ENCODE measurements at regions not wholly inside any gene's neighbourhood (a gene's known extent, or its start where the extent isn't known, plus 50 kb on each side); places are given as distances from the start of the nearest gene placed in this dataset.

- no peak for DNase-seq (ENCODE audit: low read depth in 2 of 2)
- H3K4me3 ChIP-seq (replicated peaks in 1 of 2; ENCODE audit: low read depth in 2 of 2, low read length in 2 of 2), result no peak overlapping the region
- TF ChIP-seq, protein P1, sequence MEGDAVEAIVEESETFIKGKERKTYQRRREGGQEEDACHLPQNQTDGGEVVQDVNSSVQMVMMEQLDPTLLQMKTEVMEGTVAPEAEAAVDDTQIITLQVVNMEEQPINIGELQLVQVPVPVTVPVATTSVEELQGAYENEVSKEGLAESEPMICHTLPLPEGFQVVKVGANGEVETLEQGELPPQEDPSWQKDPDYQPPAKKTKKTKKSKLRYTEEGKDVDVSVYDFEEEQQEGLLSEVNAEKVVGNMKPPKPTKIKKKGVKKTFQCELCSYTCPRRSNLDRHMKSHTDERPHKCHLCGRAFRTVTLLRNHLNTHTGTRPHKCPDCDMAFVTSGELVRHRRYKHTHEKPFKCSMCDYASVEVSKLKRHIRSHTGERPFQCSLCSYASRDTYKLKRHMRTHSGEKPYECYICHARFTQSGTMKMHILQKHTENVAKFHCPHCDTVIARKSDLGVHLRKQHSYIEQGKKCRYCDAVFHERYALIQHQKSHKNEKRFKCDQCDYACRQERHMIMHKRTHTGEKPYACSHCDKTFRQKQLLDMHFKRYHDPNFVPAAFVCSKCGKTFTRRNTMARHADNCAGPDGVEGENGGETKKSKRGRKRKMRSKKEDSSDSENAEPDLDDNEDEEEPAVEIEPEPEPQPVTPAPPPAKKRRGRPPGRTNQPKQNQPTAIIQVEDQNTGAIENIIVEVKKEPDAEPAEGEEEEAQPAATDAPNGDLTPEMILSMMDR (IDR thresholded peaks at IDR 0.05; ENCODE audit: low read depth, low read length), result no peak
Observed at GRCh38 chr17:6346156-6346786, 88.7 kb downstream of the AIPL1 start.

DNA sequence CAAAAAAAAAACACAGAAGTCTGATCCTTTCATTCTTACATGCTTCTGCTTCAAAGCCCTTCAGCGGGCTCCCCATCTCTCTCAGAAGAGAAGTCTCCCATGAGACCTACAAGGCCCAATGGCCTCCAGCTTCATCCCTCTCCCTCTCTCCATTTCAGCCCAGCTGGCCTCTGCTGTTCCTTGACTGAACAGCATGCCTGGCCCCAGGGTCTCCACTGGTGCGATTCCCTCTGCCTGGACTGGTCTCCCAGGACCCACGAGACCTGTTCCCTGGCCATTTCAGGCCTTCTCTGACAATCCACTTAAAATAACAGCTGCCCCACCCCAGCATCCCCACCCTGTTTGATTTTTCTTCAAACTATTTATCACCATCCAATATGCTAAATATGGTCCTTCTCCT lies 91.2 kb downstream of the AIPL1 start:
- no peak overlapping the region for H3K4me3 ChIP-seq (replicated peaks in 1 of 2; ENCODE audit: low read depth in 2 of 2, low read length in 2 of 2)
- no peak for DNase-seq (ENCODE audit: low read depth in 2 of 2)
- TF ChIP-seq, protein P1 (IDR thresholded peaks at IDR 0.05; ENCODE audit: low read depth, low read length), result no peak

GRCh38 chr17:6343191-6343590 lies 91.7 kb downstream of the AIPL1 start:
- TF ChIP-seq, protein P1 (IDR thresholded peaks at IDR 0.05; ENCODE audit: low read depth, low read length), result no peak
- no peak overlapping the region for H3K4me3 ChIP-seq (replicated peaks in 1 of 2; ENCODE audit: low read depth in 2 of 2, low read length in 2 of 2)
- DNase-seq (ENCODE audit: low read depth in 2 of 2), result no peak

DNA sequence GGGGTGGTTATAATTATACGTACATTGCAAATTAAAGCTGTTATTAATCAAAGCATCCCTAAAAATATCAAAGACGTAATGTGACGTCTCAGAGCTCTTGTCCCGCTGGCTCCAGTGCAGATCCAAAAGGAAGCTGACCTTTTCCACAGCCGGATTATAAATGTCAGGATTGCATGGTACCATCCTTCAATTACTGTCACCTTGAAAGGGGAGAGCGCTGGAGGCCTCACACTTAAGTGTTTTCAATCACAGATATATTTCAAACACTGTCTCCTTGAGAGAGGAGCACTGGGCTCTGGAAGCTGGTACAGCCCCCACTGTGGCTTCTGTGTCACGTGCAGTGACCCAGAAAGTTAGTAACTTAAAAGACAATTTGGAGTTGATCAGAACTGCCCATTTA lies 94.2 kb downstream of the AIPL1 start:
- no peak for DNase-seq (ENCODE audit: low read depth in 2 of 2)
- TF ChIP-seq, protein P1 (IDR thresholded peaks at IDR 0.05; ENCODE audit: low read depth, low read length), result no peak

DNA sequence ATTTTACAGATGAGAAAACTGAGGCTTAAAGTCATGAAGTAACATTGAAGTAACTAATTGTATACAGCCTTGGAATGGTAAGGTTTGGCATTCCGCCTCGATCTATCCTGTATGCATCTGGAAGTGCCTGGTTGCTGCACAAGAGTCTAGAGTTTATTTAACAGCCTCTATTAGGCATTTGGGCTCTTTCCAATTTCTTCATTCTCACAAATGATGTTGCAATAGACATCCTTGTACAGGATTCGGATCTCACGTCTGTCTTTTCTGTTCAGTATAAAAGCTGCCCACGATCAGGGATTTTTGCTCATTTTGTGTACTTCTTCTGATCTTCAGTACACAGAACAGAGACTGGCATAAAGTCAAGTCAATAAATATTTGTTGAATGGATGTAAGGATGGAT lies 100.5 kb downstream of the AIPL1 start:
- DNase-seq (ENCODE audit: low read depth in 2 of 2), result no peak
- TF ChIP-seq, protein P1 (IDR thresholded peaks at IDR 0.05; ENCODE audit: low read depth, low read length), result no peak
- H3K4me3 ChIP-seq (replicated peaks in 1 of 2; ENCODE audit: low read depth in 2 of 2, low read length in 2 of 2), result no peak overlapping the region

More for the DNA sequence above, 94.2 kb downstream of the AIPL1 start:
- no peak overlapping the region for H3K4me3 ChIP-seq (replicated peaks in 1 of 2; ENCODE audit: low read depth in 2 of 2, low read length in 2 of 2)

DNA sequence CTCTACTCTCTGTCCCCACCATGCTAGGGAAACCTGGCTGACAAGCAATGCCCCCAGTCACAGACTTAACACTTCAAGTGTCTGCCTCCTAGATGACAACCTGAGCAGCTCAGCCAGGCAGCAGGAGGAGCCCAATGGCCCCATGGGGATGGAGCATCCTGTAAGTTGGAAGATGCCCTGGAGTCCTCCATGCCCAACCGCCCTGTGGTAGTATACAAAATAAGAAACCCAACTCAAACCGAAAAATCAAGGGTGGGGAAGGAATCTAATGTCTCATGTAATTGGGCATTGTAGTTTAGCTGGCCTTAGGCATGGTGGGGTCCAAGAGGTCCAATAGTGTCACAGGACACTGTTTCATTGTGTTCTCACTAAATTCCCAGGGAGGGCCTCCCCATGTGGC lies 104.0 kb downstream of the AIPL1 start:
- DNase-seq (ENCODE audit: low read depth in 2 of 2), result no peak
- H3K4me3 ChIP-seq (replicated peaks in 1 of 2; ENCODE audit: low read depth in 2 of 2, low read length in 2 of 2), result no peak overlapping the region
- TF ChIP-seq, protein P1 (IDR thresholded peaks at IDR 0.05; ENCODE audit: low read depth, low read length), result no peak

DNA sequence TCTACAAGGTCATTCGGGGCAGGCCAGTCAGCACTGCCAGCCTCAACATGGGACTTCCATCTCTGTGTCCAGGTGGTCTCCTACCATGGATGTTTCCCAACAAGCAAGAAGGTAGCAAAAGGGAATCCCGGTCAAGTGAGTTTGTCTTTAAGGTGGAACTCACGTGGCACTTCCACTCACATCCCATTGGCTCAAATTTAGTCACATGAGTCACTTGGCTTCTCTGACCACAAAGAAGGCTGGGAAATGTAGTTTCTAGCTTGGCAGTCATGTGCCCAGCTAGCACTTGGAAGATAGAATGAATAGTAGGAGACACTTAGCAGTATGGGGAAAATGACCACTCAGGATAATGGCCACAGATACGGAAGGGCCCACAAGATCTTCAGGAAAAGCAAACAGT lies 106.6 kb downstream of the AIPL1 start:
- TF ChIP-seq, protein P1 (IDR thresholded peaks at IDR 0.05; ENCODE audit: low read depth, low read length), result no peak
- no peak for DNase-seq (ENCODE audit: low read depth in 2 of 2)
- H3K4me3 ChIP-seq (replicated peaks in 1 of 2; ENCODE audit: low read depth in 2 of 2, low read length in 2 of 2), result no peak overlapping the region

All from cardiac fibroblast (primary cell).